Right cardiac atrium (tissue), 5 donors: ENCODE measurements at regions not wholly inside any gene's neighbourhood (a gene's known extent, or its start where the extent isn't known, plus 50 kb on each side); places are given as distances from the start of the nearest gene placed in this dataset.

ENCODE experiments used
- ATAC-seq, 2 donors: fragments of 200-7000 bp; cut with Tn5 transposase; one replicate each; pipeline versions ENCODE4 v1.8.0 to v1.9.1; 2020; ENCODE audit warnings: moderate library complexity in 2 of 2, mild to moderate bottlenecking in 1 of 2
- DNase-seq, 3 donors: peaks; one replicate each; pipeline ENCODE4 v3.0.0-alpha.2; 2020
- H3K27ac ChIP-seq: one replicate; pipeline ENCODE4 v1.5.1; 2013; ENCODE audit warnings: mild to moderate bottlenecking, low read length, control low read depth, moderate library complexity
- H3K27me3 ChIP-seq: one replicate; pipeline ENCODE4 v1.6.1; 2013; ENCODE audit not compliant: control insufficient read depth, insufficient read depth
- H3K4me1 ChIP-seq: one replicate; pipeline ENCODE4 v1.6.1; 2013; ENCODE audit warnings: low read length; ENCODE audit not compliant: control insufficient read depth, insufficient read depth
- H3K4me3 ChIP-seq: one replicate; pipeline ENCODE4 v1.5.1; 2013; ENCODE audit warnings: low read length, control low read depth
- H3K9me3 ChIP-seq: one replicate; pipeline ENCODE4 v1.6.1; 2013; ENCODE audit warnings: low read length; ENCODE audit not compliant: control insufficient read depth
- WGBS: extraction: QIAGEN DNeasy Blood & Tissue Kit; methylation state at CpG from one replicate; pipeline ENCODE4 v1.1.7; 2013; 5-methylcytosine and 5-hydroxymethylcytosine counted together
- intact Hi-C, 4 donors: fragments of 100-400 bp; cut with DNase I; formaldehyde crosslinking; loops; one replicate each; pipeline versions ENCODE4 v1.11.0 to v1.14.0; 2022 to 2023
- donor health status: healthy with polysubstance abuse.
- donor health status: DM: no; HTN: yes; CAD: no.
- donor health status: DM: no; HTN: no; CAD: no.
- donor health status: DM: no; HTN: yes; CAD: no; lungs with severe emphysema.
- donor health status: DM: yes; HTN: yes; CAD: no.

DNA sequence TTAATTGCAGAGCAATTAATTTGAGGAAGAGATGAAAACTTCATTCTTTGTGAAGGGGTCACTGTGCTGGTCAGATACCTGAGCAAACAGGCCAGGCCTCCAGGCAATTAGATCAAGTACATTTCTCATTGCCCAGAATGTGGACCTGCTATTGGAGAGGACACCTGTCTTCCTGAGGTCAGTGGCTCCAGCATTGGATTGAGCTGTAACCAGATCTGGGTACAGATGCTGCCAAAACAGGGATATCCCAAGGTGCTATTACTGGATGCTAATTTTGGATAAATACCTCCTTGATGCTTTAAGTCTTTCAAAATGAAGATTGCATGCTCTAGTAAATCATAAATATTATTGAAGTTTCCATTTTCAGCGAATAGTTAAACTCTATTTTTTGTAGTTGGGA is 131.5 kb downstream of the FAM161A start:
- H3K9me3 ChIP-seq = peaks cover 2% of the 10 kb centered on the region
- DNase-seq = no peak
- intact Hi-C loops = no loop called here
- no peak for ATAC-seq
- H3K27me3 ChIP-seq = no peaks in the 10 kb centered on the region
- no peaks in the 10 kb centered on the region for H3K4me1 ChIP-seq
- H3K4me3 ChIP-seq = no peak overlapping the region
- H3K27ac ChIP-seq = no peak overlapping the region
- WGBS = 84% methylated on average over 1 of the region's 1 CpG

DNA sequence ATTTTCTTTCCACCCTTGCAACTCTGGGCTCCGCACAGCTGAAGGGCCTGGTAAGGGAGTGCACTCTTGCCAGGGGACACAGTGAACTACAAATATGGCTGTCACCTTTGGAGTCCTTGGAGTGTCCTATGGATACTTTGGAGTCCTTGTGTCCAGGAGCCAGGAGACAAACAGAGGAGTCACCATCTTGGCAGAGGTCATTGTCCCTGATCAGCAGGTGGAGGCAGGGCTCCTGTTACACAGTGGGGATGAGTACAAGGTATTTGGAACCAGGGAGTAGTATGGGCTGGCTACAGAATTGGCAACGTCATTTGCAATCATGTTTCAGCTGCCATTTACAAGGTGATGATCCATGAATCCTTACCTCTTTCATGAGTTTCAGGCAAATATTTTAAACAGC is 132.5 kb downstream of the FAM161A start:
- no peaks in the 10 kb centered on the region for H3K9me3 ChIP-seq
- H3K4me3 ChIP-seq = no peak overlapping the region
- H3K4me1 ChIP-seq = no peaks in the 10 kb centered on the region
- intact Hi-C loops = no loop called here
- ATAC-seq = no peak
- DNase-seq = no peak
- H3K27me3 ChIP-seq = no peaks in the 10 kb centered on the region
- H3K27ac ChIP-seq = no peak overlapping the region
- 93% methylated on average over 2 of the region's 2 CpGs for WGBS

DNA sequence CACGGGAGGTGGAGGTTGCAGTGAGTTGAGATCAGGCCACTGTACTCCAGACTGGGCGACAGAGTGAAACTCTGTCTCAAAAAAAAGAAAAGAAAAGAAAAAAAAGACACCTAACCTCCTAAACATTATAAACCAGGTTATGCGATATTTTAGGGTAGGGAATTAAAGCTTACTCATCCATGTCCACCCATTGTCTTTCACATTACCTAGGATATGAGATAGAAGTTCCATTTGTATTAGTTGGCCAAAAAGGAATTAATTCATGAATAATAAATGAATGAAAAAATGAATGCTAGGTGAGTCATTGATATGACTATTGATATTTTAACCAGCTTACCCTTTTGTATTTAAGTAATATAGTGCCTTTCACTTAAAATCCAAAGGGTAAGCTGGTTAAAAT is 132.9 kb downstream of the FAM161A start:
- intact Hi-C loops = no loop called here
- H3K27me3 ChIP-seq = no peaks in the 10 kb centered on the region
- no peak overlapping the region for H3K27ac ChIP-seq
- no peak overlapping the region for H3K4me3 ChIP-seq
- ATAC-seq (no peak), DNase-seq (no peak)
- H3K4me1 ChIP-seq = no peaks in the 10 kb centered on the region
- 88% methylated on average over 3 of the region's 3 CpGs for WGBS
- H3K9me3 ChIP-seq = no peaks in the 10 kb centered on the region

DNA sequence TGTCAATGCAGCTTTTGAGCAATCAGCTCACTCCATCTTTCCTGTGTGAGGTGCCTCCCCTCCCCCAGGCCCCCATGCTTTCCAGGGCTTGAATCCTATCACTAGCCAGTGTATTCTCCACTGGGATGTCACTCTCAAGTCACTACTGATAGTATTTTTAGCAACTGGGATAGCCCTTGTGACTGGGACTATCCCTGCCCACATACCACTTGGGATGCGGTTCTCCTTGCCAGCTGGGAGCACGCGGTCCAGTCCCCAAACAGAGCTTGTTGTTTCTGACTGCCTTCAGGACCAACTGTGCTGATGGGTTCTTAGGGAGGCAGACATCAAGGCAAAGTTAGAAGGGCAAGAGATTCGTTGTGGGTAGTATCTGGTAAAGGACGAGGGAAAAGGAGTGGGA is 134.9 kb downstream of the FAM161A start:
- intact Hi-C loops = no loop called here
- DNase-seq = peak; percentile 29 to 72 (median 68)
- peak overlapping the region; percentile 89 for H3K27ac ChIP-seq
- H3K4me3 ChIP-seq = no peak overlapping the region
- ATAC-seq = peak; percentile 87 to 88
- 55% methylated on average over 5 of the region's 5 CpGs for WGBS
- H3K9me3 ChIP-seq = no peaks in the 10 kb centered on the region
- no peaks in the 10 kb centered on the region for H3K27me3 ChIP-seq
- H3K4me1 ChIP-seq = no peaks in the 10 kb centered on the region

DNA sequence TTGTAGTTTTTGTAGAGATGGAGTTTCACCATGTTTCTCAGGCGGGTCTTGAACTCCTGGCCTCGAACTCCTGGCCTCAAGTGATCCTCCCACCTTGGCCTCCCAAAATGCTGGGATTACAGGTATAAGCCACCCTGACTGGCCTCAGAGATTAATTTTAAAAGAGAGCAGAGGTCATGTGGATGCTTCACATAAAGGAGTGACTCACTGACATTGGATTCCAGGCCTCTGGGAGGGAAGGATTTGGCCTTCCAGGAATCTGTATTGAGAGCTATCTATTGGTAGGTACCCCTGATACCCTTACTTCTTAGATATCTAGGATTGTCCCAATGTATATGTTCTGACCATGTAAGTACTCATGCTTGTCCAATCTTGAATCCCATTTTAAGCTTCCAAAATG is 138.4 kb downstream of the FAM161A start:
- Histone ChIP-seq H3K27ac (no peak overlapping the region), H3K4me1 (no peaks in the 10 kb centered on the region), H3K9me3 (no peaks in the 10 kb centered on the region), H3K27me3 (no peaks in the 10 kb centered on the region), H3K4me3 (no peak overlapping the region)
- no peak for ATAC-seq
- DNase-seq = no peak
- intact Hi-C loops = no loop called here
- 92% methylated on average over 2 of the region's 2 CpGs for WGBS

DNA sequence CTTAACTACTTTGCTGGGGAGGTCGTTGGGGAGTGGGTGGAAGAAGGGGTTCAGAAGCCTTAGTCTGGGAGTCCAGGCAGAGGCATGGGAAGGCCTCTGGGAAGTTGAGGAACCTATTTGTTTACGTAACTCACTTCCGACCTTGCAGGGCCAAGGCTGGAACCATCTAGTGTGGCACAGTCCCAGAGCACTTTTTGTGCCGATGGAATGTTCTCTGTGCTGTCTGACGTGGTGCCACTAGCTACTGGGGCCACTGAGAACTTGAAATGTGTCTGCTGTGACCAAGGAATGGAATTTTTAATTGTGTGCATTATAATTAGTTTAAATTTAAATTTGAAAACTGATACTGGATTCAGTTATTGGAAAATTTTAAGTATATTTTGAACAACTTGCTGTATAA is 139.7 kb downstream of the FAM161A start:
- DNase-seq (peak in 2 of 3 donors; percentile 19 to 55), ATAC-seq (peak; percentile 72 to 79)
- intact Hi-C loops = no loop called here
- Histone ChIP-seq H3K27me3 (no peaks in the 10 kb centered on the region), H3K4me3 (no peak overlapping the region), H3K4me1 (no peaks in the 10 kb centered on the region), H3K27ac (peak overlapping the region; percentile 86), H3K9me3 (no peaks in the 10 kb centered on the region)
- WGBS = 59% methylated on average over 5 of the region's 5 CpGs

DNA sequence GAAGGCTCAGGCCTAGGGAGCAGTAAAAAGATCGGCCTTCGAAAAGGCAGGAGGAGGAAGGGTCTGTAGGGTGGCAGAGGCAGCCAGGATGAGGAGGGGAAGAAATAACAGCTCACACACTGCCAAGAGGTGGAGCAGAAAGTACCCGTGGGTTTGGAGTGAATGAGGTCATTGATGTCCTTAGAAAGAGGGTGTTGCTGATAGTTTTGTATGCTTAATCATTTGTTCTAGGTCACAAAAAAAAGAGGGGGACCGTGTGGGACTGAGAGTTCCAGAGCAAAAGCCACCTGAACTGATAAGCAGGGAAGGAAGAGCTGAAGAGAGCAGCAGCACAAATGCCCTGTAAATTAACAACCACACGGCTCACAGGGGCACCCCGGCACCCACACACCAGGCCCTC is 140.4 kb downstream of the FAM161A start:
- intact Hi-C loops = no loop called here
- H3K4me1 ChIP-seq = no peaks in the 10 kb centered on the region
- H3K4me3 ChIP-seq = no peak overlapping the region
- ATAC-seq = peak; percentile 57 to 71
- peak overlapping the region; percentile 65 for H3K27ac ChIP-seq
- no peaks in the 10 kb centered on the region for H3K27me3 ChIP-seq
- 64% methylated on average over 6 of the region's 6 CpGs for WGBS
- no peak for DNase-seq
- no peaks in the 10 kb centered on the region for H3K9me3 ChIP-seq

DNA sequence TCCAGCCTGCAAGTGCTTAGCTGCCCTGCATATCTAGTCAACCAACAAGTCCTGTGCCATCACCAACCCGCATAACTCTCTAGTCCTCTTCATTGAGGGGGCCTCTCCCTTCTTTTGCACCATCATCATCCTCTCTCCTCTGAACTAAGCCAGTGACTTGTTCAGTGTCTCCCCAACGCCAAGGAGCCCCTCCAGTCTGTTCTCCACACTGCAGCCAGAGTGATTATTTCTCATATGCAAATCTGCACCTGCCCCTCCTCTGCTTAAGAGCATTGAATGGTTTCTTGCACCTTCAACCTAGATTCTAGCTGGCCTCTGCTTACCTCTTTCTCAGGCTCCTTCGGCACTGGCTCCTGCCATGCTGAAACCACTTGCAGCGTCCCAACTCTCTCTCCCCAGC is 141.8 kb downstream of the FAM161A start:
- H3K9me3 ChIP-seq = no peaks in the 10 kb centered on the region
- 77% methylated on average over 4 of the region's 4 CpGs for WGBS
- intact Hi-C loops = no loop called here

DNA sequence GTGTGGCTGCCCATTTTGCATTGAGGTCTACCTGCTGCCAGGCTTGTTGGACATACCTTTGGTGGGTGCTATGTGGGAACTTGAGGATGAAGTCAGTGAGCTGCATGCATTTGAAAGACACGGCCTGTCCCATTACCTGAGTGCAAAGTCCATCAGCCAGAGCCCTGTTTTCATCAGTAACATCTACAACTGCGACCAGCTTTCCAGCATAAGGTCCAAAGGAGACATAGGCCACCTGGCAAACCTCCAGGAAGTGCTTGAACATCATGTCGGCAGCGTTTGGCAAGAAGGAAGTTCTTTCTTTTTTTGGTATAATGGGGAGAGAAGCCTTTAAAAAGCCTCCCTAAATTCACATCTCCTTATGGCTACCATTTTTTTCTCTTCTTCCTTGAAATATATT is 143.1 kb downstream of the FAM161A start:
- no peak for ATAC-seq
- intact Hi-C loops = no loop called here
- WGBS = 44% methylated on average over 4 of the region's 4 CpGs
- no peaks in the 10 kb centered on the region for H3K4me1 ChIP-seq
- H3K4me3 ChIP-seq = no peak overlapping the region
- no peak for DNase-seq
- no peak overlapping the region for H3K27ac ChIP-seq
- H3K27me3 ChIP-seq = no peaks in the 10 kb centered on the region
- H3K9me3 ChIP-seq = no peaks in the 10 kb centered on the region

More for the DNA sequence above, 141.8 kb downstream of the FAM161A start:
- no peak overlapping the region for H3K27ac ChIP-seq
- DNase-seq (no peak), ATAC-seq (no peak)
- no peaks in the 10 kb centered on the region for H3K4me1 ChIP-seq
- H3K27me3 ChIP-seq = no peaks in the 10 kb centered on the region
- no peak overlapping the region for H3K4me3 ChIP-seq

DNA sequence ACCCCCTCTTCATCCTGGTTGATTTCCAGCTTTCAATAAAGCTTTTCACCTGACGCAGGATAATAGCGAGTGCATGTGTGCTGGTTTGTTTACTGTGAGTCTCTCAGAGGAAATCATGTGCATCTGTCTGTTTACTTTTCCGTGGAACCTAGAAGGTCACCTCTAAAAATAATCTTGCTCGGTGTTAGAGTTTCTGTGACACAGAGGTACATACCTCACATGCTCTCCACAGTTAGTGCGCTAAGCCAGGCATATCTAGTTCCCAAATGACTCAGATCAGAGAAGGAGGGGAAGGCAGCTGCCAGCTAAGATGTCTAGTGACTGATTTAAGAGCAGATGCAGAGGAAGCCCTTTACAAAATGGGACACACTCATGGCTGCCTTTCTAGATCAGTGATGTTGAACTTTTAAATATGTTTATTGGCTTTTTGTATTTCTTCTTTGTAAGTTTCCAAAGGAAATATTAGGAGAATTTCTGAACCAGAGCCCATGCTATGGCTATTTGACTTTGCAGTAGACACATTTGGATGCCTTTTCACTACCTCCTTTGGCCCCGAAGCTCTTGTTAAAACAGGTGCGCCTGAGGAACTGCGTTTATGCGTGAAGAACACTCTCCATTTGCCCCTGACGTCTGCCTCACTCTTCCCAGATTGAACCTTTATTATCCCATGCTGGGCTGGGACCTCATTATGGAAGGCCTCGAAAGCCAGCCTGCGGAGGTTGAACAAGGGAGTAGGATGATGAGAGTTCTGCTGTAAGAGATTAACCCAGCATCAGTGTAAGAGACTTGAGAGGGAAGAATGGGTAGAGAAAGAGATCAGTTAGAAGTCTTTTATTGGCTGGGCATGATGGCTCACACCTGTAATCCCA is 145.6 kb downstream of the FAM161A start:
- Histone ChIP-seq H3K9me3 (no peaks in the 10 kb centered on the region), H3K27me3 (no peaks in the 10 kb centered on the region), H3K4me1 (no peaks in the 10 kb centered on the region), H3K27ac (peak overlapping the region; percentile 98), H3K4me3 (no peak overlapping the region)
- intact Hi-C loops = no loop called here
- peak; percentile 89 to 92 for ATAC-seq
- 71% methylated on average over 12 of the region's 12 CpGs for WGBS
- no peak for DNase-seq

DNA sequence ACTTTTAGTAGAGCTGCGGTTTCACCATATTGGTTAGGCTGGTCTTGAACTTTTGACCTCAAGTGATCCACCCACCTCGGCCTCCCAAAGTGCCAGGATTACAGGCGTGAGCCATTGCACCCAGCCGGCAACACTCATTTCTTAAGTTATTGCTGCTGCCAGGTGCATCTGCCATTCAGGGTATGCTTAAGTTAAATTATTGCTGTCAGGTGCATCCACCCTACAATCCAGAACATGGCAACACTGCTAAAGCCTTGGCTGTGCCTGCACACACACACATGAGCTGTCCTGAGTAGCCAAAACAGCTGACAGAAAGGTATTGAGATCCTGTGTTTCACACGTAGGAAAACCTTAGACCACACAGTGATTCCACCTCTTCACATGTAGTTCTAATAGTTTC is 148.2 kb downstream of the FAM161A start:
- H3K27me3 ChIP-seq = no peaks in the 10 kb centered on the region
- WGBS = 85% methylated on average over 5 of the region's 5 CpGs
- H3K9me3 ChIP-seq = no peaks in the 10 kb centered on the region
- no peak overlapping the region for H3K4me3 ChIP-seq
- ATAC-seq (no peak), DNase-seq (no peak)
- no peaks in the 10 kb centered on the region for H3K4me1 ChIP-seq
- no peak overlapping the region for H3K27ac ChIP-seq
- intact Hi-C loops = no loop called here

DNA sequence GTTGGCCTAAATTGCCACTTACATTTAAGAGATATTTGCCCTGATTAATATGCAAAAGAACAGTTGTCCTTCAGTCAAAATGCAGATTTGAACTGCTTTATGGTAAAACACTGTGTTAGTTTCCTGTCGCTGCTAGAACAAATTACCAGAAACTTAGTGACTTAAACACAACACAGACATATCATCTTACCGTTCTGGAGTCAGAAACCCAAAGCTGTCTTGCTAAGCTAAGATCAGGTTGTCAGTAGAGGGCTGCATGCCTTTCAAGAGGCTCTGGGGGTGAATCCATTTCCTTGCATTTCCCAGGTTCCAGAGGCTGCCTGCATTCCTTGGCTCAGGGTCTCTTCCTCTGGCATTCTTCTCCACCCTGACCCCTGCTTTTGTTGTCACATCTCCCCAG is 149.5 kb downstream of the FAM161A start:
- Histone ChIP-seq H3K4me1 (no peaks in the 10 kb centered on the region), H3K9me3 (no peaks in the 10 kb centered on the region), H3K4me3 (no peak overlapping the region), H3K27me3 (no peaks in the 10 kb centered on the region), H3K27ac (no peak overlapping the region)
- 78% methylated on average over 2 of the region's 2 CpGs for WGBS
- no peak for DNase-seq
- ATAC-seq = no peak
- intact Hi-C loops = no loop called here
